ENCODE measurements at regions not wholly inside any gene's neighbourhood (a gene's known extent, or its start where the extent isn't known, plus 50 kb on each side); places are given as distances from the start of the nearest gene placed in this dataset.

DNA sequence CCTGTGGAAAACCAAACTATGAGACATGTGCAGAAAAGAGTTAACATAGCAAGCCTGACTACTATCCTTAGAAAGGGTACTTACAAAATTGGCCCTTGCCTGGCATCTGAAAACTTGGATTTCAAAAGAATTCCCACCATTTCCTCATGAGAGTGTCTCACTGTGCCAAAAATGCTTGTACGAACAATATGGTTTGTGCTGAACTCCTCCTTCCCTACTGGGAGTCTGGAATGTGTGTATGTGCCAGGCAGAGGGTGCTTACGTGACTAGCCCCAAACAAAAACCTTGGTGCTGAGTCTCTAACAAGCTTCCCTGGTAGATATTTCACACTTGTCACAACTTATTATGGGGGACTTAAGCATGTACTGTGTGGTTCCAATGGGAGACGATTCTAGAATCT, 81.7 kb upstream of the GIMD1 start:
- Histone ChIP-seq H3K27ac (ENCODE audit: low read depth, low read length) (no peak overlapping the region), H3K9me3 (ENCODE audit: control insufficient read depth, insufficient read depth, low read length) (peaks cover 9% of the 10 kb centered on the region)

GRCh38 chr4:106444557-106444956, 76.0 kb upstream of the GIMD1 start:
- Histone ChIP-seq H3K27me3 (ENCODE audit: control insufficient read depth, insufficient read depth, low read length) (no peaks in the 10 kb centered on the region), H3K9ac (ENCODE audit: low read depth, low read length) (no peak overlapping the region), H3K27ac (ENCODE audit: low read depth, low read length) (no peak overlapping the region), H3K9me3 (ENCODE audit: control insufficient read depth, insufficient read depth, low read length) (peaks cover 9% of the 10 kb centered on the region), H3K36me3 (ENCODE audit: control insufficient read depth, insufficient read depth, low read length) (no peaks in the 10 kb centered on the region), H3K4me3 (ENCODE audit: low read depth, low read length) (no peak overlapping the region), H3K4me1 (ENCODE audit: control insufficient read depth, insufficient read depth, low read length) (no peaks in the 10 kb centered on the region)

More for the DNA sequence above, 81.7 kb upstream of the GIMD1 start:
- Histone ChIP-seq H3K4me1 (ENCODE audit: control insufficient read depth, insufficient read depth, low read length) (no peaks in the 10 kb centered on the region), H3K36me3 (ENCODE audit: control insufficient read depth, insufficient read depth, low read length) (no peaks in the 10 kb centered on the region), H3K9ac (ENCODE audit: low read depth, low read length) (no peak overlapping the region), H3K27me3 (ENCODE audit: control insufficient read depth, insufficient read depth, low read length) (no peaks in the 10 kb centered on the region), H3K4me3 (ENCODE audit: low read depth, low read length) (no peak overlapping the region)

GRCh38 chr4:106430797-106431196, 62.2 kb upstream of the GIMD1 start:
- H3K4me3 ChIP-seq (ENCODE audit: low read depth, low read length), result no peak overlapping the region
- H3K9me3 ChIP-seq (ENCODE audit: control insufficient read depth, insufficient read depth, low read length), result no peaks in the 10 kb centered on the region
- no peaks in the 10 kb centered on the region for H3K36me3 ChIP-seq (ENCODE audit: control insufficient read depth, insufficient read depth, low read length)
- H3K9ac ChIP-seq (ENCODE audit: low read depth, low read length), result no peak overlapping the region
- no peaks in the 10 kb centered on the region for H3K4me1 ChIP-seq (ENCODE audit: control insufficient read depth, insufficient read depth, low read length)
- no peak overlapping the region for H3K27ac ChIP-seq (ENCODE audit: low read depth, low read length)
- H3K27me3 ChIP-seq (ENCODE audit: control insufficient read depth, insufficient read depth, low read length), result no peaks in the 10 kb centered on the region

GRCh38 chr4:106429885-106430284, 61.3 kb upstream of the GIMD1 start:
- Histone ChIP-seq H3K36me3 (ENCODE audit: control insufficient read depth, insufficient read depth, low read length) (no peaks in the 10 kb centered on the region), H3K27ac (ENCODE audit: low read depth, low read length) (no peak overlapping the region), H3K9me3 (ENCODE audit: control insufficient read depth, insufficient read depth, low read length) (no peaks in the 10 kb centered on the region), H3K27me3 (ENCODE audit: control insufficient read depth, insufficient read depth, low read length) (no peaks in the 10 kb centered on the region), H3K9ac (ENCODE audit: low read depth, low read length) (no peak overlapping the region), H3K4me3 (ENCODE audit: low read depth, low read length) (no peak overlapping the region), H3K4me1 (ENCODE audit: control insufficient read depth, insufficient read depth, low read length) (no peaks in the 10 kb centered on the region)

GRCh38 chr4:106426069-106426468, 57.5 kb upstream of the GIMD1 start:
- H3K27me3 ChIP-seq (ENCODE audit: control insufficient read depth, insufficient read depth, low read length), result no peaks in the 10 kb centered on the region
- H3K9ac ChIP-seq (ENCODE audit: low read depth, low read length), result no peak overlapping the region

GRCh38 chr4:106425576-106425975, 57.0 kb upstream of the GIMD1 start:
- H3K27me3 ChIP-seq (ENCODE audit: control insufficient read depth, insufficient read depth, low read length), result no peaks in the 10 kb centered on the region
- no peak overlapping the region for H3K27ac ChIP-seq (ENCODE audit: low read depth, low read length)

More at GRCh38 chr4:106426069-106426468, 57.5 kb upstream of the GIMD1 start:
- Histone ChIP-seq H3K4me1 (ENCODE audit: control insufficient read depth, insufficient read depth, low read length) (peaks cover 8% of the 10 kb centered on the region; the same call in 1 of the 2 replicates), H3K36me3 (ENCODE audit: control insufficient read depth, insufficient read depth, low read length) (no peaks in the 10 kb centered on the region), H3K9me3 (ENCODE audit: control insufficient read depth, insufficient read depth, low read length) (no peaks in the 10 kb centered on the region), H3K27ac (ENCODE audit: low read depth, low read length) (no peak overlapping the region), H3K4me3 (ENCODE audit: low read depth, low read length) (no peak overlapping the region)

DNA sequence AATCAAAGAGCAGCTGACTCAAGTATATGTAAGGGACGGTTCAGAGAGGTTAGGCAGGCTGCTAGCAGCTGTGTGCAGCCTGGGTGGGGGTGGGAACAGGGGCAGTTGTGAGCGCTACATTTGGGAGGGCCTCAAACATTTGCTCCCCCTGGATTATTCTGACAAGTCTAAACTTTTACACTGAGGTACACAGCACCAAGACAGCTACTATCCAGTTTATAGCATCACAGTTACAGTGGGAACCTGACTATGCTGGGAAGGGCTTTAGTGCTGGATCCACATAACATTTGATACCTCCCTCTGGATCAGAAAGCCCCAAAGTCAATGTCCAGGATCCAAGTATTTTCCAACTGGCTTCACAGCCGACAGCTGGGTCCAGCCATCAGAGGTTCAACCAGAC, 55.8 kb upstream of the GIMD1 start:
- H3K9me3 ChIP-seq (ENCODE audit: control insufficient read depth, insufficient read depth, low read length), result no peaks in the 10 kb centered on the region
- no peak overlapping the region for H3K9ac ChIP-seq (ENCODE audit: low read depth, low read length)
- no peaks in the 10 kb centered on the region for H3K36me3 ChIP-seq (ENCODE audit: control insufficient read depth, insufficient read depth, low read length)
- H3K27me3 ChIP-seq (ENCODE audit: control insufficient read depth, insufficient read depth, low read length), result no peaks in the 10 kb centered on the region
- H3K4me1 ChIP-seq (ENCODE audit: control insufficient read depth, insufficient read depth, low read length), result peaks cover 8% of the 10 kb centered on the region; the same call in 1 of the 2 replicates
- H3K4me3 ChIP-seq (ENCODE audit: low read depth, low read length), result no peak overlapping the region
- no peak overlapping the region for H3K27ac ChIP-seq (ENCODE audit: low read depth, low read length)

More at GRCh38 chr4:106425576-106425975, 57.0 kb upstream of the GIMD1 start:
- Histone ChIP-seq H3K4me1 (ENCODE audit: control insufficient read depth, insufficient read depth, low read length) (peaks cover 8% of the 10 kb centered on the region; the same call in 1 of the 2 replicates), H3K9ac (ENCODE audit: low read depth, low read length) (no peak overlapping the region), H3K4me3 (ENCODE audit: low read depth, low read length) (no peak overlapping the region), H3K36me3 (ENCODE audit: control insufficient read depth, insufficient read depth, low read length) (no peaks in the 10 kb centered on the region), H3K9me3 (ENCODE audit: control insufficient read depth, insufficient read depth, low read length) (no peaks in the 10 kb centered on the region)

- no peaks in the 10 kb centered on the region for H3K36me3 ChIP-seq (ENCODE audit: control insufficient read depth, insufficient read depth, low read length)
- no peaks in the 10 kb centered on the region for H3K27me3 ChIP-seq (ENCODE audit: control insufficient read depth, insufficient read depth, low read length)
- no peaks in the 10 kb centered on the region for H3K9me3 ChIP-seq (ENCODE audit: control insufficient read depth, insufficient read depth, low read length)
- H3K9ac ChIP-seq (ENCODE audit: low read depth, low read length), result no peak overlapping the region
- no peak overlapping the region for H3K4me3 ChIP-seq (ENCODE audit: low read depth, low read length)
- peaks cover 8% of the 10 kb centered on the region; the same call in 1 of the 2 replicates for H3K4me1 ChIP-seq (ENCODE audit: control insufficient read depth, insufficient read depth, low read length)
- no peak overlapping the region for H3K27ac ChIP-seq (ENCODE audit: low read depth, low read length)
Observed at GRCh38 chr4:106423791-106424190, 55.2 kb upstream of the GIMD1 start.

- Histone ChIP-seq H3K27ac (ENCODE audit: low read depth, low read length) (no peak overlapping the region), H3K9ac (ENCODE audit: low read depth, low read length) (no peak overlapping the region), H3K27me3 (ENCODE audit: control insufficient read depth, insufficient read depth, low read length) (no peaks in the 10 kb centered on the region), H3K4me1 (ENCODE audit: control insufficient read depth, insufficient read depth, low read length) (peaks cover 13% of the 10 kb centered on the region; the same call in 1 of the 2 replicates), H3K9me3 (ENCODE audit: control insufficient read depth, insufficient read depth, low read length) (no peaks in the 10 kb centered on the region), H3K36me3 (ENCODE audit: control insufficient read depth, insufficient read depth, low read length) (no peaks in the 10 kb centered on the region), H3K4me3 (ENCODE audit: low read depth, low read length) (no peak overlapping the region)
Observed at GRCh38 chr4:106422766-106423165, 54.2 kb upstream of the GIMD1 start.

GRCh38 chr4:106421441-106422296, 53.1 kb upstream of the GIMD1 start:
- H3K9ac ChIP-seq (ENCODE audit: low read depth, low read length), result no peak overlapping the region
- no peaks in the 10 kb centered on the region for H3K27me3 ChIP-seq (ENCODE audit: control insufficient read depth, insufficient read depth, low read length)
- H3K36me3 ChIP-seq (ENCODE audit: control insufficient read depth, insufficient read depth, low read length), result no peaks in the 10 kb centered on the region
- no peak overlapping the region for H3K27ac ChIP-seq (ENCODE audit: low read depth, low read length)
- no peaks in the 10 kb centered on the region for H3K9me3 ChIP-seq (ENCODE audit: control insufficient read depth, insufficient read depth, low read length)
- peaks cover 13% of the 10 kb centered on the region; the same call in 1 of the 2 replicates for H3K4me1 ChIP-seq (ENCODE audit: control insufficient read depth, insufficient read depth, low read length)
- no peak overlapping the region for H3K4me3 ChIP-seq (ENCODE audit: low read depth, low read length)

DNA sequence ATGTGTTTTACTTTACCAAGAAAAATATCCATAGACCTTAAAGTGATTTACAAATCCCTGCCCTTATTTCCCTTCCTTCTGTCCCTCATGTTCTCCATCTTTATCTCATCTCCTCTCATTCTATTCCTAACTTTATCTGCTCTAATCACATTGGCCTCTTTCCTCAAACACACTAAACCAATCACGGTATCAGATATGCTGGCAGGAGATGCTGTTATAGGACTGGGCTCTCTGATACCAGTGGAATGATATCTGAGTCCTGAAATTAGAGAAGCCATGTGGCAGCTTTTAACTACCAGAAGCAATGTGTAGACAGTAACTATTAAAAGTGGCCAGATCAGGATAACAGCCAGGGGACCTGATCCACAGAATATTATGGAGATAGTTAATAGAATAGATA, 49.9 kb upstream of the GIMD1 start:
- Histone ChIP-seq H3K9ac (ENCODE audit: low read depth, low read length) (no peak overlapping the region), H3K27me3 (ENCODE audit: control insufficient read depth, insufficient read depth, low read length) (no peaks in the 10 kb centered on the region), H3K4me1 (ENCODE audit: control insufficient read depth, insufficient read depth, low read length) (peaks cover 13% of the 10 kb centered on the region), H3K36me3 (ENCODE audit: control insufficient read depth, insufficient read depth, low read length) (no peaks in the 10 kb centered on the region), H3K9me3 (ENCODE audit: control insufficient read depth, insufficient read depth, low read length) (no peaks in the 10 kb centered on the region), H3K27ac (ENCODE audit: low read depth, low read length) (no peak overlapping the region), H3K4me3 (ENCODE audit: low read depth, low read length) (no peak overlapping the region)
